ENCODE measurements at regions not wholly inside any gene's neighbourhood (a gene's known extent, or its start where the extent isn't known, plus 50 kb on each side); places are given as distances from the start of the nearest gene placed in this dataset.

DNA sequence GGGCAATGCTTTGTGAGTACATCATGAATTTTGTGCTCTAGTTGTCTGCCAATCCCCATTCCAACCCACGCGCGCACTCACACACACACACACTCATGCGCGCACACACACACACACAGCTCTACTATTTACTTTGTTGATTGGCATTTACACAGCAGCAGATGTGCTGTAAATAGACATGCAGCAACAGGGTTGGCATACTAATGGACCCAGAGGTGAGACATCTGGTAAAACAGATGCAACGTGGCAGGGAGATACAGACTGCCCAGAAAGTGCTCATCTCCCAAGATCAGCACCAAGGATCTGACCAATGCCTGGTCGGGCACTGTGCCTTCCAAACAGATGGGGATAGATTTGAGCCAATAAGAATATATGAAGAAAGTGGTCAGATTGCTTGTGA lies 873.0 kb downstream of the SORCS3 start:
- no peak overlapping the region for H3K9ac ChIP-seq (ENCODE audit: insufficient read length, low read depth)
- H3K27me3 ChIP-seq (ENCODE audit: insufficient read depth, insufficient read length): no peaks in the 10 kb centered on the region
- H3K36me3 ChIP-seq (ENCODE audit: insufficient read depth, insufficient read length, low read length): no peaks in the 10 kb centered on the region
- no peak for TF ChIP-seq YY1 (IDR thresholded peaks at IDR 0.05; ENCODE audit: insufficient read depth, insufficient read length)
- no peak for TF ChIP-seq ZNF274 (IDR thresholded peaks at IDR 0.05; ENCODE audit: low read depth, low read length)
- no peak for TF ChIP-seq SUZ12 (IDR thresholded peaks at IDR 0.05; ENCODE audit: extremely low read depth, insufficient read depth, insufficient read length)
- H3K4me3 ChIP-seq (ENCODE audit: insufficient read length, low read depth): no peak overlapping the region
- no peaks in the 10 kb centered on the region for H3K9me3 ChIP-seq (ENCODE audit: insufficient read depth, low read length)
- DNase-seq (ENCODE audit: low read depth, low spot score): no peak
- no peaks in the 10 kb centered on the region for H3K4me1 ChIP-seq (ENCODE audit: insufficient read depth, insufficient read length)

DNA sequence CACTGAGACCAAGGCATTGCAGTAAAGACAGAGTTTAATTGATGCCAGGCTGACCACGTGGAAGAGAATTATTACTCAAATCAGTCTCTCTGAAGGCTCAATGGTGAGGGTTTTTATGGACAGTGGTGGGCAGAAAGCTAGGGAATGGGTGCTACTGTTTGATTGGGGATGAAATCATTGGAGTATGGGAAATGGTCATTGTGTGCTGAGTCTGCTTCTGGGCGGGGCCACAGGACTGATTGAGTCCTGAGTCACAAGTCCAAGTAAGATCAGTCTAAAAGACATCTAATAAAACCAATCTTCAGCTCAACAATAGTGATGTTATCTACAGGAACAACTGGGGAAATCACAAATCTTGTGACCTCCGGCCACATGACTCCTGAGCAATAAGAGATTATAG lies 868.4 kb downstream of the SORCS3 start:
- Histone ChIP-seq H3K9me3 (ENCODE audit: insufficient read depth, low read length) (no peaks in the 10 kb centered on the region), H3K27me3 (ENCODE audit: insufficient read depth, insufficient read length) (no peaks in the 10 kb centered on the region), H3K36me3 (ENCODE audit: insufficient read depth, insufficient read length, low read length) (no peaks in the 10 kb centered on the region), H3K9ac (ENCODE audit: insufficient read length, low read depth) (no peak overlapping the region), H3K4me1 (ENCODE audit: insufficient read depth, insufficient read length) (no peaks in the 10 kb centered on the region), H3K4me3 (ENCODE audit: insufficient read length, low read depth) (no peak overlapping the region)
- no peak for DNase-seq (ENCODE audit: low read depth, low spot score)
- no peak for TF ChIP-seq YY1 (IDR thresholded peaks at IDR 0.05; ENCODE audit: insufficient read depth, insufficient read length)
- no peak for TF ChIP-seq ZNF274 (IDR thresholded peaks at IDR 0.05; ENCODE audit: low read depth, low read length)
- TF ChIP-seq SUZ12 (IDR thresholded peaks at IDR 0.05; ENCODE audit: extremely low read depth, insufficient read depth, insufficient read length): no peak

DNA sequence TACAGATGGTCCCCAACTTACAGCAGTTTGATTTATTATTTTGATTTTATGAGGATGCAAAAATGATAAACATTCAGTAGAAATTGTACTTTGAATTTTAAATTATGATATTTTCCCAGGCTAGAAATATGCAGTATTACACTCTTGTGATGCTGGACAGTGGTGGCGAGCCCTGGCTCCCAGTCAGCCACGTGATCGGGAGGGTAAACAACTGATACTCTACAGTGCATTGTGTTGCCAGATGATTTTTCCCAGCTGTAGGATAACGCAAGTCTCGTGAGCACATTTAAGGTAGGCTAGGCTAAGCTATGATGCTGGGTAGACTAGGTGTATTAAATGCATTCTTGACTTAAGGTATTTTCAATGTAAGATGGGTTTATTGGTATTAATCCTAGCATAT lies 865.2 kb downstream of the SORCS3 start:
- no peak for TF ChIP-seq SUZ12 (IDR thresholded peaks at IDR 0.05; ENCODE audit: extremely low read depth, insufficient read depth, insufficient read length)
- TF ChIP-seq YY1 (IDR thresholded peaks at IDR 0.05; ENCODE audit: insufficient read depth, insufficient read length): no peak
- TF ChIP-seq ZNF274 (IDR thresholded peaks at IDR 0.05; ENCODE audit: low read depth, low read length): no peak
- Histone ChIP-seq H3K4me1 (ENCODE audit: insufficient read depth, insufficient read length) (no peaks in the 10 kb centered on the region), H3K9me3 (ENCODE audit: insufficient read depth, low read length) (no peaks in the 10 kb centered on the region), H3K36me3 (ENCODE audit: insufficient read depth, insufficient read length, low read length) (no peaks in the 10 kb centered on the region), H3K9ac (ENCODE audit: insufficient read length, low read depth) (no peak overlapping the region), H3K4me3 (ENCODE audit: insufficient read length, low read depth) (no peak overlapping the region), H3K27me3 (ENCODE audit: insufficient read depth, insufficient read length) (no peaks in the 10 kb centered on the region)
- no peak for DNase-seq (ENCODE audit: low read depth, low spot score)

DNA sequence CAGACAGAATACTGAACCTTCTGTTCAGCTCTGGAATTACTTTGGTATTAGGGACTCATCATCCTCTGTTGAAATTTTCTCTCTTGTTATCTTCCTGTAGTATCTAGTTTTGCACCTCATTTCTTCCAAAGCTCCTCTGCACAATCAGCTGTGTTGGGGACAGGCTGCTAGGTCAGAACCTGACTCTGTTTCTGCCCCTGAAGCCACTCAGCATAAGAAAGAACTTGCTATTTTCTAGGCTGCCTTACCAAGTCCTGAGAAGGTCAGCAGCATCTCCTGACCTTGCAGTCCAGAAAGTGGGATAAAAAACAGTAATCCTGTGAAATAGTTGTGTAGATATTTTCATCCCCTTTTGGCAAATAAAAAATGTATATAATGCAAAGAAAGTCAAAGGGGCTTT lies 862.6 kb downstream of the SORCS3 start:
- TF ChIP-seq SUZ12 (IDR thresholded peaks at IDR 0.05; ENCODE audit: extremely low read depth, insufficient read depth, insufficient read length) (no peak), YY1 (IDR thresholded peaks at IDR 0.05; ENCODE audit: insufficient read depth, insufficient read length) (no peak), ZNF274 (IDR thresholded peaks at IDR 0.05; ENCODE audit: low read depth, low read length) (no peak)
- H3K9me3 ChIP-seq (ENCODE audit: insufficient read depth, low read length): no peaks in the 10 kb centered on the region
- no peaks in the 10 kb centered on the region for H3K4me1 ChIP-seq (ENCODE audit: insufficient read depth, insufficient read length)
- H3K4me3 ChIP-seq (ENCODE audit: insufficient read length, low read depth): no peak overlapping the region
- H3K27me3 ChIP-seq (ENCODE audit: insufficient read depth, insufficient read length): no peaks in the 10 kb centered on the region
- no peak overlapping the region for H3K9ac ChIP-seq (ENCODE audit: insufficient read length, low read depth)
- DNase-seq (ENCODE audit: low read depth, low spot score): no peak
- H3K36me3 ChIP-seq (ENCODE audit: insufficient read depth, insufficient read length, low read length): no peaks in the 10 kb centered on the region

DNA sequence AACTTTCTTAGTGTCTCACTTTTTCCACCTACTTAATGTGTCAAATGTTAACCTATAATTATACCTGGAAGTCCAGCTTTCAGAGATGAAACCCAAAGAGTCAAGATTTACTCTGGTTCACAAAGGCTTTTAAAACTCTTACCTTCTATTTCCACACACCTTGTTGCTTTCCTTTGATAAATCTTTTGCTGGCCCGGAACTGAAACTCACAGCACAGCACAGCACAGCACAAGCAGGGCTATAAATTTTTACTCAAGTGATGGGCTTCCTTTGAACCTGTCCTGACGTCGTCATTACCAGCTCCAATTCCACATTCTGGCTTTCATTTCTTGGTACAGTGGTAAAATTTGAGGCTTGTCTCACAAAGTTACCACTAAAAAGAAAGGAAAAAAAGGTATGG lies 861.0 kb downstream of the SORCS3 start:
- TF ChIP-seq SUZ12 (IDR thresholded peaks at IDR 0.05; ENCODE audit: extremely low read depth, insufficient read depth, insufficient read length) (no peak), ZNF274 (IDR thresholded peaks at IDR 0.05; ENCODE audit: low read depth, low read length) (no peak), YY1 (IDR thresholded peaks at IDR 0.05; ENCODE audit: insufficient read depth, insufficient read length) (no peak)
- DNase-seq (ENCODE audit: low read depth, low spot score): no peak
- H3K27me3 ChIP-seq (ENCODE audit: insufficient read depth, insufficient read length): no peaks in the 10 kb centered on the region

DNA sequence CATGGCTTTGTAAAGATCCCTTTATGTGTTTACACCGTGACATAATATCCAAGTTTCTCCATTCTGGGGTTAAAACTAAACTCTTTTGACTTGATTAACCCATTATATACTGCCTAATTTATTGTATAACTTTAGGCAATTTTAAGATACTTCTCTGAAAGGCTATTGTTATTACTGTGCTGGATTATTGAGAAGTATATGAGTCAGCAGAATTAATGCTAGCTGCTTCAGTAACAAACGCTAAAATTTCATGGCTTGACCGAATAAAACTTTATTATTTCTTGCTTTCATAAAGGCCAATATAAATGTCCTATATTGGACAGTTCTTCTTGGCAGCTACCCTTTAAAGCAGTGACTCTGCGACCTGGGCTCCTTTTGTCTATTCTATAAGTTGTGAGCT lies 853.9 kb downstream of the SORCS3 start:
- no peak for DNase-seq (ENCODE audit: low read depth, low spot score)
- no peaks in the 10 kb centered on the region for H3K36me3 ChIP-seq (ENCODE audit: insufficient read depth, insufficient read length, low read length)
- no peak overlapping the region for H3K4me3 ChIP-seq (ENCODE audit: insufficient read length, low read depth)
- no peaks in the 10 kb centered on the region for H3K27me3 ChIP-seq (ENCODE audit: insufficient read depth, insufficient read length)
- TF ChIP-seq YY1 (IDR thresholded peaks at IDR 0.05; ENCODE audit: insufficient read depth, insufficient read length) (no peak), ZNF274 (IDR thresholded peaks at IDR 0.05; ENCODE audit: low read depth, low read length) (no peak), SUZ12 (IDR thresholded peaks at IDR 0.05; ENCODE audit: extremely low read depth, insufficient read depth, insufficient read length) (no peak)
- no peaks in the 10 kb centered on the region for H3K9me3 ChIP-seq (ENCODE audit: insufficient read depth, low read length)
- no peaks in the 10 kb centered on the region for H3K4me1 ChIP-seq (ENCODE audit: insufficient read depth, insufficient read length)
- no peak overlapping the region for H3K9ac ChIP-seq (ENCODE audit: insufficient read length, low read depth)

More for the DNA sequence above, 861.0 kb downstream of the SORCS3 start:
- H3K9ac ChIP-seq (ENCODE audit: insufficient read length, low read depth): no peak overlapping the region
- H3K36me3 ChIP-seq (ENCODE audit: insufficient read depth, insufficient read length, low read length): no peaks in the 10 kb centered on the region
- no peak overlapping the region for H3K4me3 ChIP-seq (ENCODE audit: insufficient read length, low read depth)
- no peaks in the 10 kb centered on the region for H3K9me3 ChIP-seq (ENCODE audit: insufficient read depth, low read length)
- H3K4me1 ChIP-seq (ENCODE audit: insufficient read depth, insufficient read length): no peaks in the 10 kb centered on the region

DNA sequence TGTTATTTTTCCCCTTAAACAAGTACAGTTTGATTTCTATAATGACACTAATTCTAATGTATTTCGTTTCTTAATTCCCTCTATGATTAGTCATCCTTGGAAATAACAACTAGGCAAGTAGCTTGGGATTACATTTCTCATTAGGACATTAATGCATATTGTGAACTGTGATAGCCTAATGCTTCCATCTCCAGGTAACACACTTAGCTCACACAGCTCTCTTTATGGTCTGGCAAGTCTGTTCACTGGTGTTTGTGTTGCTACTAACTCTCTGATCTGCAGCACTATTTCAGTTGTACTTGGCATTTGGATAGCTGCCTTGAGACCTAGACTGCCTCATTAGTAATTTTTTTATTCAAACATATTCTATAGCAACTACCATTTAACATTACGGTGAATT lies 853.2 kb downstream of the SORCS3 start:
- Histone ChIP-seq H3K4me1 (ENCODE audit: insufficient read depth, insufficient read length) (no peaks in the 10 kb centered on the region), H3K4me3 (ENCODE audit: insufficient read length, low read depth) (no peak overlapping the region), H3K27me3 (ENCODE audit: insufficient read depth, insufficient read length) (no peaks in the 10 kb centered on the region), H3K9ac (ENCODE audit: insufficient read length, low read depth) (no peak overlapping the region), H3K9me3 (ENCODE audit: insufficient read depth, low read length) (no peaks in the 10 kb centered on the region), H3K36me3 (ENCODE audit: insufficient read depth, insufficient read length, low read length) (no peaks in the 10 kb centered on the region)
- no peak for TF ChIP-seq YY1 (IDR thresholded peaks at IDR 0.05; ENCODE audit: insufficient read depth, insufficient read length)
- TF ChIP-seq SUZ12 (IDR thresholded peaks at IDR 0.05; ENCODE audit: extremely low read depth, insufficient read depth, insufficient read length): no peak
- no peak for TF ChIP-seq ZNF274 (IDR thresholded peaks at IDR 0.05; ENCODE audit: low read depth, low read length)
- no peak for DNase-seq (ENCODE audit: low read depth, low spot score)

DNA sequence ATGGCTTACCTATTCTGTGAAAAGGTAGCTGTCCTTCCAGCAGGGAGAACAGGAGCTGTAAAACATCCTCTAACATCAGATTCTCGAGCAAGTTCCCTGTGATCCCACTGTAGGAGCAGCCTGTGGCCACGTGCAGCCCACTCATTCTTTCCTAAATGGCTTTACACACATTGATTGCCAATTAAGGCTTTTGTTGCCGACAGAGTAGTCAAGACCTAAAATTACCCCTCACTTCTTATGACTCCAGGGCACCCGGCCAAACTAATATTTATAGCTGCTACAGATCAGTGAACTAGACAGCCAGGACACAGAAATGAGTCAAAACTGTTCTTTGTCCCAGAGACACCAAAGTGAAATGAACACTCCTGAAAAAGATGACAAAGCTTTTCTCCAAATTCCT lies 832.1 kb downstream of the SORCS3 start:
- H3K36me3 ChIP-seq (ENCODE audit: insufficient read depth, insufficient read length, low read length): no peaks in the 10 kb centered on the region
- H3K4me1 ChIP-seq (ENCODE audit: insufficient read depth, insufficient read length): no peaks in the 10 kb centered on the region
- no peaks in the 10 kb centered on the region for H3K27me3 ChIP-seq (ENCODE audit: insufficient read depth, insufficient read length)
- DNase-seq (ENCODE audit: low read depth, low spot score): no peak
- no peak for TF ChIP-seq SUZ12 (IDR thresholded peaks at IDR 0.05; ENCODE audit: extremely low read depth, insufficient read depth, insufficient read length)
- no peak for TF ChIP-seq YY1 (IDR thresholded peaks at IDR 0.05; ENCODE audit: insufficient read depth, insufficient read length)
- TF ChIP-seq ZNF274 (IDR thresholded peaks at IDR 0.05; ENCODE audit: low read depth, low read length): no peak
- H3K9me3 ChIP-seq (ENCODE audit: insufficient read depth, low read length): no peaks in the 10 kb centered on the region
- no peak overlapping the region for H3K9ac ChIP-seq (ENCODE audit: insufficient read length, low read depth)
- no peak overlapping the region for H3K4me3 ChIP-seq (ENCODE audit: insufficient read length, low read depth)

All from NT2/D1 (cell line).